ES-I3 (cell line): ENCODE measurements at regions not wholly inside any gene's neighbourhood (a gene's known extent, or its start where the extent isn't known, plus 50 kb on each side); places are given as distances from the start of the nearest gene placed in this dataset.
"Not testable (repeated sequence)": the region's sequence is repeated elsewhere in the genome, so short reads cannot be mapped to it uniquely, and the experiment has no call there.

ENCODE experiments used
- H3K36me3 ChIP-seq: 2 replicates; pipeline ENCODE4 v1.6.1; 2013; ENCODE audit warnings: mild to moderate bottlenecking, low read length, control low read depth, moderate library complexity; ENCODE audit not compliant: insufficient read depth
- H3K4me1 ChIP-seq: 2 replicates; pipeline ENCODE4 v1.6.1; 2013; ENCODE audit warnings: mild to moderate bottlenecking, control low read depth, low read length; ENCODE audit not compliant: insufficient read depth
- H3K9ac ChIP-seq: 2 replicates; pipeline ENCODE4 v1.6.1; 2013; ENCODE audit warnings: low read depth, mild to moderate bottlenecking, low read length, moderate library complexity
- H3K9me3 ChIP-seq: 2 replicates; pipeline ENCODE4 v1.6.1; 2013; ENCODE audit warnings: mild to moderate bottlenecking, low read length, moderate library complexity; ENCODE audit not compliant: control insufficient read depth, insufficient read depth

GRCh38 chr15:55074431-55074830 is 122.3 kb downstream of the RSL24D1 start:
- no peak overlapping the region for H3K9ac ChIP-seq
- H3K9me3 ChIP-seq = no peaks in the 10 kb centered on the region
- H3K4me1 ChIP-seq = no peaks in the 10 kb centered on the region

GRCh38 chr15:55063970-55064369 is 132.8 kb downstream of the RSL24D1 start:
- peak overlapping the region; percentile 36; the same call in 1 of the 2 replicates for H3K9ac ChIP-seq
- not testable (repeated sequence) for H3K4me1 ChIP-seq, H3K9me3 ChIP-seq, H3K36me3 ChIP-seq

More at GRCh38 chr15:55074431-55074830, 122.3 kb downstream of the RSL24D1 start:
- no peaks in the 10 kb centered on the region for H3K36me3 ChIP-seq

- Histone ChIP-seq H3K36me3 (no peaks in the 10 kb centered on the region), H3K9ac (no peak overlapping the region), H3K4me1 (no peaks in the 10 kb centered on the region), H3K9me3 (no peaks in the 10 kb centered on the region; the same call in 1 of the 2 replicates)
Observed at GRCh38 chr15:55060836-55061235, 135.9 kb downstream of the RSL24D1 start.

GRCh38 chr15:55056500-55056899 is 140.2 kb downstream of the RSL24D1 start:
- Histone ChIP-seq H3K9ac (no peak overlapping the region), H3K36me3 (no peaks in the 10 kb centered on the region), H3K9me3 (no peaks in the 10 kb centered on the region), H3K4me1 (no peaks in the 10 kb centered on the region)

- H3K4me1 ChIP-seq = no peaks in the 10 kb centered on the region
- no peak overlapping the region for H3K9ac ChIP-seq
- no peaks in the 10 kb centered on the region for H3K9me3 ChIP-seq
Observed at GRCh38 chr15:55044162-55044561, 152.6 kb downstream of the RSL24D1 start.

GRCh38 chr15:55037071-55037470 is 159.7 kb downstream of the RSL24D1 start:
- no peaks in the 10 kb centered on the region for H3K9me3 ChIP-seq
- H3K9ac ChIP-seq = no peak overlapping the region
- H3K36me3 ChIP-seq = no peaks in the 10 kb centered on the region
- H3K4me1 ChIP-seq = no peaks in the 10 kb centered on the region

More at GRCh38 chr15:55044162-55044561, 152.6 kb downstream of the RSL24D1 start:
- no peaks in the 10 kb centered on the region for H3K36me3 ChIP-seq

GRCh38 chr15:55035749-55036148 is 161.0 kb downstream of the RSL24D1 start:
- Histone ChIP-seq H3K9ac (no peak overlapping the region), H3K9me3 (no peaks in the 10 kb centered on the region), H3K36me3 (no peaks in the 10 kb centered on the region), H3K4me1 (no peaks in the 10 kb centered on the region)

GRCh38 chr15:55033574-55033973 is 163.2 kb downstream of the RSL24D1 start:
- H3K9ac ChIP-seq = no peak overlapping the region

GRCh38 chr15:55031727-55032126 is 165.0 kb downstream of the RSL24D1 start:
- H3K9me3 ChIP-seq = no peaks in the 10 kb centered on the region
- no peaks in the 10 kb centered on the region for H3K4me1 ChIP-seq
- no peaks in the 10 kb centered on the region for H3K36me3 ChIP-seq
- no peak overlapping the region for H3K9ac ChIP-seq

More at GRCh38 chr15:55033574-55033973, 163.2 kb downstream of the RSL24D1 start:
- Histone ChIP-seq H3K9me3 (no peaks in the 10 kb centered on the region), H3K4me1 (no peaks in the 10 kb centered on the region), H3K36me3 (no peaks in the 10 kb centered on the region)

GRCh38 chr15:55026381-55026780 is 170.4 kb downstream of the RSL24D1 start:
- H3K4me1 ChIP-seq = no peaks in the 10 kb centered on the region
- no peaks in the 10 kb centered on the region for H3K9me3 ChIP-seq
- H3K9ac ChIP-seq = no peak overlapping the region
- no peaks in the 10 kb centered on the region for H3K36me3 ChIP-seq

GRCh38 chr15:55017635-55018034 is 179.1 kb downstream of the RSL24D1 start:
- Histone ChIP-seq H3K9me3 (no peaks in the 10 kb centered on the region), H3K9ac (no peak overlapping the region), H3K36me3 (no peaks in the 10 kb centered on the region), H3K4me1 (no peaks in the 10 kb centered on the region)

- no peaks in the 10 kb centered on the region for H3K4me1 ChIP-seq
- no peaks in the 10 kb centered on the region for H3K36me3 ChIP-seq
- H3K9ac ChIP-seq = no peak overlapping the region
- H3K9me3 ChIP-seq = no peaks in the 10 kb centered on the region
Observed at GRCh38 chr15:55016225-55016624, 180.5 kb downstream of the RSL24D1 start.

- H3K4me1 ChIP-seq = no peaks in the 10 kb centered on the region
- no peaks in the 10 kb centered on the region for H3K9me3 ChIP-seq
- H3K36me3 ChIP-seq = no peaks in the 10 kb centered on the region
- H3K9ac ChIP-seq = no peak overlapping the region
Observed at GRCh38 chr15:55015093-55015445, 181.7 kb downstream of the RSL24D1 start.

- no peak overlapping the region for H3K9ac ChIP-seq
- no peaks in the 10 kb centered on the region for H3K4me1 ChIP-seq
- no peaks in the 10 kb centered on the region for H3K9me3 ChIP-seq
- no peaks in the 10 kb centered on the region for H3K36me3 ChIP-seq
Observed at GRCh38 chr15:55014391-55015092, 182.2 kb downstream of the RSL24D1 start.

GRCh38 chr15:55008421-55008820 is 188.3 kb downstream of the RSL24D1 start:
- Histone ChIP-seq H3K4me1 (0 out of 2 replicates have a peak, but pooled peaks cover 4% of the 10 kb centered on the region), H3K36me3 (no peaks in the 10 kb centered on the region), H3K9ac (no peak overlapping the region), H3K9me3 (no peaks in the 10 kb centered on the region)
